T-helper 1 cell treated with Interleukin-12 subunit alpha and Interleukin-12 subunit beta and Interleukin-4 antibody, amounts not matched to agents 30 μg/mL and 1 μg/mL, for 36 hours (primary cell): ENCODE measurements at regions not wholly inside any gene's neighbourhood (a gene's known extent, or its start where the extent isn't known, plus 50 kb on each side); places are given as distances from the start of the nearest gene placed in this dataset.

Experiments used
- H3K27ac Mint-ChIP-seq: one replicate; pipeline ENCODE4 v1.8.0; 2021; ENCODE audit warnings: mild to moderate bottlenecking, mixed read lengths
- H3K27me3 Mint-ChIP-seq: one replicate; pipeline ENCODE4 v1.8.0; 2021; ENCODE audit warnings: low read depth, mixed read lengths
- H3K36me3 Mint-ChIP-seq: one replicate; pipeline ENCODE4 v1.8.0; 2021; ENCODE audit warnings: low read depth, mixed read lengths
- H3K4me1 Mint-ChIP-seq: one replicate; pipeline ENCODE4 v1.8.0; 2021; ENCODE audit warnings: low read depth, mixed read lengths
- H3K4me3 Mint-ChIP-seq: one replicate; pipeline ENCODE4 v1.8.0; 2021; ENCODE audit warnings: mild to moderate bottlenecking, moderate library complexity, mixed read lengths
- H3K9me3 Mint-ChIP-seq: one replicate; pipeline ENCODE4 v1.8.0; 2021; ENCODE audit warnings: mixed read lengths

- Mint-ChIP-seq H3K27ac (no peak overlapping the region), H3K4me1 (peaks cover 68% of the 10 kb centered on the region), H3K9me3 (peaks cover 22% of the 10 kb centered on the region), H3K4me3 (no peak overlapping the region), H3K27me3 (no peaks in the 10 kb centered on the region), H3K36me3 (peaks cover 27% of the 10 kb centered on the region)
Measured at GRCh38 chr2:136062066-136062837, 55.7 kb downstream of the CXCR4 start.

- no peak overlapping the region for H3K4me3 Mint-ChIP-seq
- H3K9me3 Mint-ChIP-seq: peaks cover 22% of the 10 kb centered on the region
- H3K27ac Mint-ChIP-seq: no peak overlapping the region
- H3K27me3 Mint-ChIP-seq: no peaks in the 10 kb centered on the region
- H3K36me3 Mint-ChIP-seq: peaks cover 27% of the 10 kb centered on the region
- peaks cover 65% of the 10 kb centered on the region for H3K4me1 Mint-ChIP-seq
Measured at GRCh38 chr2:136060416-136060815, 57.5 kb downstream of the CXCR4 start.

- Mint-ChIP-seq H3K27ac (peak overlapping the region; percentile 96), H3K9me3 (peaks cover 27% of the 10 kb centered on the region), H3K4me1 (peaks cover 70% of the 10 kb centered on the region), H3K27me3 (no peaks in the 10 kb centered on the region), H3K4me3 (peak overlapping the region; percentile 32), H3K36me3 (peaks cover 29% of the 10 kb centered on the region)
Measured at GRCh38 chr2:136059036-136059472, 58.9 kb downstream of the CXCR4 start.

- Mint-ChIP-seq H3K27ac (peak overlapping the region; percentile 96), H3K4me1 (peaks cover 70% of the 10 kb centered on the region), H3K4me3 (peak overlapping the region; percentile 8)
Measured at GRCh38 chr2:136058262-136058661, 59.7 kb downstream of the CXCR4 start.

GRCh38 chr2:136057802-136058140 is 60.2 kb downstream of the CXCR4 start:
- Mint-ChIP-seq H3K27ac (peak overlapping the region; percentile 96), H3K4me1 (peaks cover 73% of the 10 kb centered on the region)

More at GRCh38 chr2:136058262-136058661, 59.7 kb downstream of the CXCR4 start:
- peaks cover 22% of the 10 kb centered on the region for H3K9me3 Mint-ChIP-seq
- no peaks in the 10 kb centered on the region for H3K27me3 Mint-ChIP-seq
- H3K36me3 Mint-ChIP-seq: peaks cover 25% of the 10 kb centered on the region

DNA sequence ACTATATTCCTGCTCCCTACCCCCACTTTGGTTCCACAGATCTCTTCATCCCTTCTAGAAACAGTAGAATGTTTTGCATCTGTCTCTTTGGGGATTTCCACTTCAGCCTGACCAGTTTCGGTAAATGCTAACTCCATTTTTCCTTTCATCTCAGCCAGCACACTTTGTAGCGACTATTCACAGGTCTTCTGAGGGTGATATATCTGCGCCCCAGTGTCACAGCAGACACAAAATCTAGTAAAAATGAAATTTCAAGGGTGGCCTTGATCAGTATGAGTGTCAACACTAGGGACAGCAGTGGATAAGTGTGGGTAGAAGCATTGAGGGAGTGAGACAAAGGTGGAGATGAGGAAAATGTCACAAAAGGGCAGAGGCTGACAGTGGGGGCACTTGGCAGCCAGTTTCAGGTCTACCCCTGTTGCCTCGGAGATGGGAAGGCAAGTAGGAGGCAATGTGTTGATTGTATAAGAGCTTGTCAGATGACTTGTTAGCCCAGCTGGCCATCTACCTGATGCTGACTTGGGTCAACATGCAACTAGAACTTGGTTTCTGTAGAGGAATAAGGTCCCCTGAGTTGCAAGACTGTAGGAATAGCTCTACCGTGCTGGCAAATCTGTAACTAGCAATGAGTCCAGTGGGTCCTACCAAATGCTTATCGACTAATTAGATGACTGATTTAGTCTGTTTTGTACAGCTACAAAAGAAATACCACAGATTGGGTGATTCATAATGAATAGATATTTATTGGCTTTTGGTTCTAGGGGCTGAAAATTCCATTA is 60.7 kb downstream of the CXCR4 start:
- Mint-ChIP-seq H3K27me3 (no peaks in the 10 kb centered on the region), H3K36me3 (peaks cover 20% of the 10 kb centered on the region), H3K27ac (peak overlapping the region; percentile 96), H3K4me3 (peak overlapping the region; percentile 64), H3K9me3 (peaks cover 16% of the 10 kb centered on the region), H3K4me1 (peaks cover 73% of the 10 kb centered on the region)

More at GRCh38 chr2:136057802-136058140, 60.2 kb downstream of the CXCR4 start:
- peaks cover 21% of the 10 kb centered on the region for H3K9me3 Mint-ChIP-seq
- peaks cover 25% of the 10 kb centered on the region for H3K36me3 Mint-ChIP-seq
- H3K27me3 Mint-ChIP-seq: no peaks in the 10 kb centered on the region
- peak overlapping the region; percentile 64 for H3K4me3 Mint-ChIP-seq

- Mint-ChIP-seq H3K9me3 (peaks cover 10% of the 10 kb centered on the region), H3K27me3 (no peaks in the 10 kb centered on the region), H3K4me3 (peak overlapping the region; percentile 64), H3K36me3 (peaks cover 15% of the 10 kb centered on the region), H3K4me1 (peaks cover 76% of the 10 kb centered on the region), H3K27ac (peak overlapping the region; percentile 96)
Measured at GRCh38 chr2:136055929-136056688, 61.8 kb downstream of the CXCR4 start.

DNA sequence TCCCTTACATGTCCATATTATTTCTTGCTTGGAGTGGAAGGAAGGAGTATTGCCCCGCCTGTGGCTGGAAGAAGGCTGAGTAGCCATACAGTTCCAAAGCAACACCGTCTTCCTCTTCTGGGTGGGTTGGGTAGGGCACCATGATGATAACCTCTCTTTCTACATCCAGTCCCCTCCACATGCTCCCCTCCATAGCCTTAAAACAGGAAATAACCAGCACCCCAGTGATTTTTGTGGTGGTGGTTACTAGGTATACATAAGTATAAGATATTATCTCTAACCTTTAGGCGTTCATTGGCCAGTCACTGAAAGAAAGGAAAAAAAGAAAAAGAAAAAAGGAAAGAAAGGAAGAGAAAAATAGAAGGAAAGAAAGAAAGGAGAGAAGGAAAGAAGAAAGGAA is 63.1 kb downstream of the CXCR4 start:
- H3K4me3 Mint-ChIP-seq: peak overlapping the region; percentile 41
- peaks cover 78% of the 10 kb centered on the region for H3K4me1 Mint-ChIP-seq
- H3K36me3 Mint-ChIP-seq: peaks cover 14% of the 10 kb centered on the region
- H3K27me3 Mint-ChIP-seq: no peaks in the 10 kb centered on the region
- H3K9me3 Mint-ChIP-seq: peaks cover 5% of the 10 kb centered on the region
- H3K27ac Mint-ChIP-seq: peak overlapping the region; percentile 96

GRCh38 chr2:136052369-136053362 is 65.3 kb downstream of the CXCR4 start:
- H3K9me3 Mint-ChIP-seq: peaks cover 5% of the 10 kb centered on the region
- H3K4me1 Mint-ChIP-seq: peaks cover 74% of the 10 kb centered on the region
- H3K4me3 Mint-ChIP-seq: peak overlapping the region; percentile 59
- H3K36me3 Mint-ChIP-seq: peaks cover 14% of the 10 kb centered on the region
- peak overlapping the region; percentile 96 for H3K27ac Mint-ChIP-seq
- H3K27me3 Mint-ChIP-seq: no peaks in the 10 kb centered on the region

DNA sequence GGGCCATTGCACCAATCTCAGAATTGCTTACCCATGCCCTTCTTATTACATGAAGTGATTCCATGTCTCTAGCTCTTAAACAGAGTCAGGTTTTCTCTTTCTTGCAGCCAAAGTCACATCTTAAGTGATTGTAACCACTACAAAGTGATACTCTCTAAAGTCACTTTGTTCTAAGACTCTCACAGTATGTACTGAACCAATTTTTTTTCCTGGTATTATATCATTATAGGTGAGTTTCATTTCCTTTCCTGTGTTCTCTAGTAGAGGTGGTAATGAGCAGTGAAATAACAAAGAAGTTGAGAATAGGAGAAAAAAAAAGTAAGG is 66.3 kb upstream of the DARS1 start:
- Mint-ChIP-seq H3K9me3 (peaks cover 5% of the 10 kb centered on the region), H3K36me3 (peaks cover 14% of the 10 kb centered on the region), H3K4me3 (peak overlapping the region; percentile 60), H3K4me1 (peaks cover 74% of the 10 kb centered on the region), H3K27me3 (no peaks in the 10 kb centered on the region), H3K27ac (peak overlapping the region; percentile 96)

- peak overlapping the region; percentile 60 for H3K4me3 Mint-ChIP-seq
- H3K9me3 Mint-ChIP-seq: peaks cover 5% of the 10 kb centered on the region
- H3K36me3 Mint-ChIP-seq: peaks cover 18% of the 10 kb centered on the region
- H3K4me1 Mint-ChIP-seq: peaks cover 77% of the 10 kb centered on the region
- H3K27ac Mint-ChIP-seq: peak overlapping the region; percentile 96
- no peaks in the 10 kb centered on the region for H3K27me3 Mint-ChIP-seq
Measured at GRCh38 chr2:136051001-136051724, 65.7 kb upstream of the DARS1 start.

DNA sequence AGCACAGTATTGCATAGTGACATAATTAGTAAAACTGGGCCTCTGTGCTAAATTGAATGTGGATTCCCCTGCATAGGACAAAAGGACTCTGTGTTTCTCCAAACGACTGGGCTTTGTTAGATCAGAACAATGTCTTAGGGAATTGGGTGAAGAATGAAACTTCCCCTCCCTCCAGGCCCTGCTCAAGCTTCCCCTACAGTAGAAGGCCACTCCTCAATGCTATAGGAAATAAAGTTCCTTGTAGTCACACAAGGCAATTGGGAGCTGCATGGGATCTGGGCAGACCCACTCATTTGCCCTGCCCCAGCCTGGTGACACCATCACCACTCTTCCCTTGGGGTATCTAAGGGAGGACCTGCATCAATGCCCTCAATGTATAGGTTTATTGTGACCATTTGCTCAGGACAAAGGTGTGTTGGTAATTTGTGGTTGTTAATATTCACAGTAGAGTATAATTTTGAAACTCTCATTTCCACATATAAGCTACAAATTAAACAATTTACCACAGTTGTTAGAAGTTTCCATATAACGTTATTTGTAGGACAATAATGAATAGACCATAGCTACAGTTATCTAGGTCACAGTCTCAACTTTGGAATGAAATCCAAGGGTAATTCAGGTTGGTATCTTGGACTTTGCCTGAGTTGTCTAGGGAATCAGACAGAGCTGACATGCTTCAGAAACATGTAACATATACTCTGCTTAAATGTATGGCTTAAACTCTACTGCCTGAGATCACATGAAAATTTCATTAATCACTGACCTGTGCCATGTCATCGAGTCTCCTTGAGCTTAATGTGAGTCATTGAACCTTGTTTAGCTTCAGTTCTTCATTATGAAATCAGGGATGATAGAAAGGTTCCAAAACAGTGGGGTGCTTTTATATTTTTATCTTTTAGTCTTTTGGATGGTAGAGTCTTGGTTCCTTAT is 64.8 kb upstream of the DARS1 start:
- Mint-ChIP-seq H3K9me3 (peaks cover 5% of the 10 kb centered on the region), H3K4me1 (peaks cover 71% of the 10 kb centered on the region), H3K27me3 (no peaks in the 10 kb centered on the region), H3K27ac (peak overlapping the region; percentile 96), H3K36me3 (peaks cover 14% of the 10 kb centered on the region), H3K4me3 (peak overlapping the region; percentile 69)
